ENCODE measurements at regions not wholly inside any gene's neighbourhood (a gene's known extent, or its start where the extent isn't known, plus 50 kb on each side); places are given as distances from the start of the nearest gene placed in this dataset.

DNA sequence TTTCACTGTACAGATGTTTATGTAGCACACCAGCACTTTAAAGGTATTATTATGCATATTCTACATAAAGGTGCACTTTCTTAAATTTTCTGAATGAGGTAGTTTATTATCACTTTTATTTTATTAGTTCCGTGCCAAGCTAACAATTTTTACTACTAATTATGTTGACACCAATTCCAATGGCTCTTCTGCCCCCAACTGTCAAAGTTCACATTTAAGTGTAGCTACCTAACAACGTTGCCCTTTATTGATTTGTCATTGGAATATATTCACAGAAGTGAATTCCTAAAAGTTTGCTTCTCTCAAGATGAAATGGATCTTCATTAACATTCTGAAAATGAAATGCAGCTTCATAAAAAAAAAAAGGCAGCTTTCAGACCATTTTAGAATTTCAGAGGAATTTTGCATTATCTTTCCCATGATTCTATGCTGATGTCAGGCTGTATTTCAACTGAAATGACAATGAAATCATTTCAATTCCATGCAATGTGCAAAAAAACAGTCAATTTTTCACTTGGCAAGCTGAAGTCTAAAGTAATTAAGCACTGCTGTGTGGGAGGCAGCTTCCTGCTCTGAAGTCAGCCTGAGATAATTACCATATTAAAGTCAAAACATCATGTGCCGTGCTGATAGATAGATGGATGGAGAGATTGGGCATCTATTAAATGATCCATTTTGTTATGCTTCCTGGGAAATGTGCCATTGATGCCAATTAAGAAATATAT, 229.2 kb downstream of the TTLL7 start:
- DNase-seq: no peak

DNA sequence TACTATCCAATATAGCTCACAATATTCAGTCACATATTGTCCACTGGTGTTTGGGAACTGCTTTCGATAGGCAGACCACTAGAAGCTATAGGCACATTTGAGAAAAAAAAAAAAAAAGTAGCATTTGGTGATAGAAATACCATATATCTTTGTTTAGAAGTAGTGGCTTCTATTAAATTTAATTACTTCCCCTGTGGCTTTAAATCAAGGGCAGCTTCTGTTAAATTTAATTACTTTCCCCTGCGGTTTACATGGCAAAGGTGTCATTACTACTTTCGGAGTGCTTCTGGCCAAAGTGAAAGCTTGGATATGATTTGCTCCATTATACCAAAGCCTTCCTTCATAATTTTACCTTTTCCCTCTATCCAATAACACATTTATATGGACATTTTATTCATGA, 229.9 kb downstream of the TTLL7 start:
- no peak for DNase-seq

DNA sequence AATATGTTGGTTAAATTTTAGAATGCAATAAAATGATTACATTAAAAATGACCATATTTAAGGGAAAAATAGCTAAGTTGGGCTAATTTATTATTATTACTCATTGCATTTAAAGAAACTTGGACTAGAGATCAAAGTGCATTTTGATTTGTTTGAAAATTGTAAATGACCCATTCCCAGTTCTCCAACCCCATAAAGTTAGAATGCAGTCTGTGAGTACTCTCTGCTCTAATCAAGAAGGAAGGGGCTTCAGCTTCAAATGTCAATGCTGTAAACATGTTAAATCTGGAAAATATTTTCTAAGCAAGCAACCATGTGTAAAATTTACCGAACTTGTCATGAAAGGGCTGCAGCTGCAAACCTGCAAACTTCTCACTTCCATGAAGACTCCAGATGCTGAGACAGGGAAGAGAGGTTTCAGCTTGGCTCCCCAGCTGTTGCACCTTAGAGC, 232.7 kb downstream of the TTLL7 start:
- DNase-seq: no peak

DNA sequence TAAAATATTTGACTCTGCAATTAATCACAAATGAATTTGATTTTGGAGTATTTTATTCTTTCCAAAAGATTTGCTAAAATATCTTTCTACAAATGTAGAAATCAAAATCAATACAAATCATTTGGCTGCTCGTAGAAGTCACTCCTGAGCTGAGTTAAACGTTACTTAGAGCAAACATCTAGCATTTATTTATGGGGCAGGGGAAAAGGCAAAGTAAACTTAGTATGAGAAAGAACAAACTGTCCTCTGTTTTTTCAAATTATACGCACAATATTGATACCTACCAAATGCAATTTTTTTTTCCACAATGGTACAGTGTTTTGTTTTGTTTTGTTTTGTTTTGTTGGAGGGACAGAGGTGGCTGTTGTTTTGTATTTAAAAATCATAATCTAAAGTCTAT, 233.8 kb downstream of the TTLL7 start:
- DNase-seq: no peak

DNA sequence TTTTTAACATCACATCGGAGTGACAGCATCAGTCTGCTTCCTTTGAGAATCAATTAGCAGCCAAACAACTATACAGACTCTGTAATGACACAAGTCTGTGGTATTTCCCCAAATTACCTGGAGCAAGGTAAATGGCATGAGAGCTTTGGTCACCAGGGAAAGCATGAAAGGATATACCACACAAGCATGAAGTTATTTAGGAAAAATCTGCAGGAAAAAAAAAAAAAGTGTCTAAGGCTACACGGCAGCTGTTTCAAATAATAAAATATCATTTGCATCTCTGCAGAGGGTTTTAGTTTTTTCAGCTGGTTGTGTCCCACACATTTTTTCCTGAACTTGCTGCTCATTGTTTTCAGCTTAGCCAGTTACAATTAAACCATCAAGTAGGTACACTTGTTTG, 234.7 kb downstream of the TTLL7 start:
- DNase-seq: no peak

DNA sequence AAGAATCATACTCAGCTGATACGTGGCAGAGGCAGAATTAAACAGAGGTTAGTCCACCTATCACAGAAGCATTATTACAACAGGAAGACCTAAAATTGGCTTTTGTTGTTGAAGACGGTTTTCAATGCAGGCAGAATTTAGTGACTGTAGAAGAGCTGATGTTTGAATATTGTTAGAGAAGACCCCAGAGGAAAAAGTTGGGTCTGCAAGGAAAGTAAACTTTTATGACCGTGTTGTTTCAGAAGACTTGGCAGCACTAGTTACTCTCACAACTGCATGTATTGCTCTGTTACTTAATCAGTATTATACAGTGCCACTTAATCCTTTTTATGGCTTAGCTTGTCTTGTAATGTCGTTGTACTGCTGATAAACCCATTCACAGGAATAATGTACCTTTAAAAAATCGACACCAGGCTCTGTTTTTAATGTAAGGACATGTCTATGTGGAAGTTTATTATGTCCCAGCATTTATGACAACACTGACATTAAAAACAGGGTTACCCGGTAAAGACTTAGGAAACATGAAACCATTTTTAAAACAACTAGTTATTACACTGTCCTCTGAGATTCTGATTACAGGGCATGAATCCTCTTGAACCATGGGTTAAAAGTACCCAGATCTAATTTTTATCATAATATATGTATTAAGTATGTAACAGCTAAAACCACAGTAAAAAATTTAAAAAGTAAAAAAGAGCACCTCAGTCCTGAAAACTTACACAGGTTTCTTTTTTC, 235.4 kb downstream of the TTLL7 start:
- no peak for DNase-seq

DNA sequence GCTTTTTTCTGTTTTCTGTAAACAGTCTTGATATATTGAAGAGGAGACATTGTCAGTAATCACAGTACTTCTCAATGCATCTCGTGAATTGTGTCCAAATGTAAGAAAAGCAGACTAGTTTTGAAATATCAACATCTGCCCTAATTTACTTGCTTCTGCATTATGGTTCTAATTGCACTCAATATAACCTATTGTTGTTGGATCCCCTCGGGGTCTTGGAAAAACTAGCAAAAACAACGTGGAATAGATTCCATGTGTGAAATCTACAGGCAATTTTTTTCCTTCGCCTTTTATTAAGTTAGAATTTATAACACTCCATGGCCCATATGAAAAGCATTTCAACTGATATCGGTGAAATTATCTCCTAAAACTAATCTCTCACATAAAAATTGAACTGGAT, 236.5 kb downstream of the TTLL7 start:
- no peak for DNase-seq

DNA sequence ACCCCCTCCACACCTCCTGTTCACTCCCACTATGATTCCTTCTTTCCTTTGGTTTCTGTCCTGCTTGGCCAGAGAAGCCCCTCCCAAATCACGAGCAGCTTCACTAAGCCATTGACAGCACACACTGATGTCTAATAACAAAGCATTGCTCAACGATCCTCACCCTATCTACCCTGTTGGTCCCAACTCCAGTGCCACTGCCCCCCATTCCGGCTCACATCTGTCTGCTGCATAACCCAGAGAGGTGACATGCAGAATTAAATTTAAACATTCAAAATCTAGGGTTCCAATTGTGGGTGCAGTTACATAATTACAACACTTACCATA, 236.9 kb downstream of the TTLL7 start:
- DNase-seq: no peak

DNA sequence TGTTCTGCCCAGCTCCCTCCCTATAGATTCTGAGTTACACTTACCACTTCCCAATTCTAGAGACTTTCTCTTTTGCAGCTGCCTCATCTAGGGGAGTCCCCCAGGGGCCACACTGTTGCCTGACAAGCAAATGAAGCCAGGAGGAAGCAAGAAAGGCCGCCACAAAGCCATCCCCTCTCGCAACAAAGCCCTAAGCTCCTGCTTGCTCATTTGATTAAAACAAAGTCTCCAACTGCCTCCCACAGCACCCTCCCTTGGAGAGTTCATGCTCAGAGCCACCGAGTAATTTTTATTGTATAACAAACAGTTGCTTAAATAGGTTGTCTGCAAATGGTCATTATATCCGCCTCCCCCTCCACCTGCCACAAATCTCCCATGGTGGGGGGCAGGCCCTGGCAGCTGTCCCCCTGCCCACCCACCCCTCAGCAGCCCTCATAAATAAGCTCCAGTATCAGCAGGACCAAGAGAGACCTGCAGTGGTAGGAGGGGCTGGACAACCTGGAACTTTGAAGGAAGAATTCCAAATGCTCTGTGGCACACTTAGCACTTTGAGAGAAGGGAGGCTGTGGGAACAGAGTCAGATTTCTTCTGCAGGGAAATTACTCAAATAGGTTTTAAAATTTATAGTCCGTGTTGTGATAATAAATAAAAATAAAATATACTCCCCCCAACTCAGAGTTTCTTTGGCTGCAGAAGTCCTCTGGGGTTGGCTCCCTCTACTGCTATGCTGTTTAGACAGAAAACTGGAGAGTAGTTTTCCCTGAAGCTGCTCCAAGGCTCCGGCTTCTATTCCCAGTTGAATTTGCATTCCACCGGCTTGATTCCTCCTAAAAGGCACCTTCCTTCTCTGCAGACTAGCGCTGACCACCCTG, 237.5 kb downstream of the TTLL7 start:
- DNase-seq: peak; percentile 5

DNA sequence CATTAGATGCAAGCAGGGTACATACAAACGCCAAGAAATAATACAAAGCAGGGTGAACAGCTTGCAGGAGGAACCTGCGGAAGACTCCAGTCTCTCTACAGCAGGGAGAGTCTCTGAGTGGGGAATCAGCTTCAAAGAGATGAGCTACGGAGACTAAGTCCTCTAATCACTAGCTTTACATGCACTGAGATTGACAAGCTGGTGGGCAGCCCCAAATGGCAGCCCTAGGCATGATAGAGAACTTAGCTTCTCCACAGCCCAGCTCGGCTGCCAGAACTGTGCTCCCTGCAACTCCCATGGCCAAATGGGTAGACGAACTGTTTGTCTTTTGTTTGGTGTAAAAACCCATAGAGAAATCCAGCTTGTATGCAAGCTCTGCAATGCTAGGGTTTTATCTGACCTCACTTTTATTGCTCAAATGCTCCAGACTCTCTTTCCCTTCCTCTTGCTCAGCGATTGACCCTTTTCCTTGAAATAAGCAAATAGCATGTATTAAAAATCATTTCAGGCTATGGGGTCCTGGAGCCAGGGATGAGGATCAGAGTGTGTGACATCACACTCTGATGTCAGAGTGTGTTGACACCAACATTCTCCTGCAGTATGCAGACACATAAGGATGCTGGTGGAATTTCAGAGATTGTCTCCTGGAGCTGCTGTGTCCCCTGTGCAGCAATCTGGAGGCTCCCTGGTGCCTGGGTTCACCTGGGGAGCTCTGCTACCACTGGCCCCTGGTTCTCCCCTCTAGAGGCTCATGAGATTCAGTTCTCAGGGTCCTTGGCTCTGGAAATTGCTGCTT, 238.5 kb downstream of the TTLL7 start:
- DNase-seq: no peak

DNA sequence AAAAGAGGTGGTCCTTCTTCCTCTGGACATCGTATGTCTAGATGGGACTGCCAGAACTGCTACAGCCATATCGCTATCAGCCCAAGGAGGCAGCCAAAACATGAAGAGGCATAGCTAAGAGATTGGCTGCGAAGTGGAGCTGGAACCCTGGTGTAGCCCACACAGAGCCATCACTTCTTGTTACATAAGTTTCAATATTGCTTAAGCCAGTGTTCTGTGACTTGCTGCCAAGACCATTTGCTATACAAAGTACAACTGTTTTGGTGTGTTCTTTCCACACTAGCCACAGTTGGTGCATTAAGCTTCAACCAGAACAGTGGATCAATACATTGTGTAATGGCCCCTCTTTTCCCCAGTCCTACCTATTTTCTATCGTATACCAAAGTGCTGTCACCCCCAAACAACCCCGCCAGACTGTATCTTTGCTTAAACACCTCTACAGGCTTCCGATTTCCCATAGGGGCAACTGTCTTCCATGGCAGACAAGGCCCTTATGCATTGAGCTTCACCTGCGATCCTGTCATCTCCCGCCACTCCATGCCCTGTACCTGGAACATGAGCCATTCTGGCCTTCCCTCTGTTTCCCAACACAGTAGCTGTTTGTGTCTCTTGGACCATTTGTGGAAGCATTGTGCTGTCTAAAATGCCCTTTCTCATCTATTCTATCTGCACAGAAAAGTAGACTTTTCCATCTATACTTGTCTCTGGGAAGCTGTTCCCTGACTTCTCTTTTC, 241.8 kb downstream of the TTLL7 start:
- no peak for DNase-seq

DNA sequence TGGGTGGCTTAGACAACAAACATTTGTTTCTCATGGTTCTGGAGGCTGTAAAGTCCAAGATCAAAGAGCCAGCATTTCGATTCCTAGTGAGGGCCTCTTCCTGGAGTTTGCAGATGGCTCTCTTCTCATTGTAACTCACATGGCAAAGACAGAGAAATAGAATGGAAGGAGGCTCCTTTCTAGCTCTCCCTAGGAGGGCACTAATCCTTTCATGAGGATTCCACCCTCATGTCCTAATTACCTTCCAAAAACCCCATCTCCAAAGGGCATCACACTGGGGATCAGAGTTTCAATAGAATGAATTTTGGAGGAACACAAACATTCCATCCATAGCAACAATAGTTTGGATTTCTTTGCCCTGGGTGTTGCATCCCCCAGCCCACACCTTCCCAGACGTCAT, 247.3 kb downstream of the TTLL7 start:
- no peak for DNase-seq

DNA sequence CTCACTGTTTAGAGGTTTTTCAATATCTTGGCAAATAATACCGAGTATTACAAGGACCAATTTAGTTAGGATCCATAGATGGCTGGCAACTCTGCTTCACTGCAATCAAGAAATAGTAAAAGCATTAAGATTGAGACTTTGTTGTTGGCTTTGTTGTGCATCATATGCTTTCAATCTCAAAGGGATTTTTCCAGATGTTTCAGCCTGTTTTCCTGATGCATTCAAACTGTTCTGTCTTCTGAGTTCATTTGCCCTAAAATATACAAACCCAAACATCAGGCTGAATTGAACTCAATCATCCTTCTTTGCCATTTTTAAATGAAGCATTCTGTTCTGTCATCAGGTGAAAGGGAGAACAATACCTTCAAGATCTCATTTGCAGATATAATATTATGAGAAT, 248.7 kb downstream of the TTLL7 start:
- DNase-seq: no peak

DNA sequence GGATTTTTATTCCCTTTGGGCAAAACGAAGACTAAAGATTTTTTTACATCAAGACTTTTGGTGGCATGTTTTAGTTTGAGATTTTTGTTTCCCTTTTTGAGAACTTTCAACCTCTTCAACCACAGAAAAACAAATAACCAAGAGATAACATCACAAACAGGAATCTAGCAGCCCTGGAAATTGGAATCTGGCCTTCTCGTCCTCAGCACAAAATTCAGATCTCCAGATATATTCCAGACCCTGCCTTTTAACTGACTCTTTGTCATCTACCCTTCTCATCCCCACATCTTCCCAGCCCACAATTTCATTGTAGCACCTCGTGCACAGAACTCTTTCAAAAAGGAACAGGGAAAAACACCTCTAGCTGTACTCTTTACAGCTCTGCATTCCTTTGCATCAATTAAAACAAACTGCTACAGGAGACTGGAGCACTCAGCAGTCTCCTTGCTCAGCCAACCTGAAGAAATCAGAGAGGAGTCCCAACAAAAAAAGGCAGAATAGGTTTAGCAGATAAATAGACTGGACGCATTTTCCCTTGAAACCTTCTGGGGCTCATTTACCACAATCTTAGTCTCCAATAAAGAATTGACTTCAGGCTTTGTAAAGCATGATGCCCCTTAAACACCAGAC, 251.0 kb downstream of the TTLL7 start:
- DNase-seq: no peak

DNA sequence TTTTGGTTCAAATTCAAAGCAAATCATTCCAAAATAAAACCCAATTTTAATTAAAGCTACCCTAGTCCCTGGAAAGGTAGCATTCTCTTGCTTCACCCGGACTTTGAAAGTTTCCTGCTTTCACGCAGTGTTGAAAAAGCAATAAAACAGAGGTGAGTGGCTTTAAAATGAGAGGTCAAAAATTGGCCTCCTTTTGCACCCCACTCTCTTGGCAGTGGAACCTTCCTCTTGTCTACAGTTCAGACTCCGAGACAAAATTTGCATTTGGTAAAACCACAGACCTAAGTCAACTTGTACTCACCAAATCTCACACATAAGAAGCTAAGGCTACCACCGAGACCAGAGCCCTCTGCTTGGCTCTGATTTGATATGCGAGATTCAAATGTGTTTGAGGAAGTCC, 252.7 kb downstream of the TTLL7 start:
- DNase-seq: no peak

DNA sequence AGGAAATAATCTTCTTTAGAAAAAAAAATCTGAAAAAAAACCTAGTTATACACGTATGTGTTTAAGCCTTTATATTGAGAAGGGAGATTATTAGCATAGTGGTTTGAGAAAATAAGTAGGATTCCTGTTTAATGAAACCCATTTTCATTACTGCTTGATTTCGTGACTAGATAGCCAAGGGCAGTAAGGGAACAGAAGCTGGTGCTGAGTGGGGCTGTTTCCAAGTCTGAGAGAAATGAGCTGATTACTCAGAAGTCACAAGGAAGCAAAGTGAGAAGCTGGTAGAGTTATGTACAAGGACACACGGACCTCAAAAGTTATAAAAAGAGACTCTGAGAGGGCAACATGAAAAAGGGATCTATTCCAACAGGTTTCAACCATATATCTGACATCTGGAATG, 256.5 kb downstream of the TTLL7 start:
- no peak for DNase-seq

DNA sequence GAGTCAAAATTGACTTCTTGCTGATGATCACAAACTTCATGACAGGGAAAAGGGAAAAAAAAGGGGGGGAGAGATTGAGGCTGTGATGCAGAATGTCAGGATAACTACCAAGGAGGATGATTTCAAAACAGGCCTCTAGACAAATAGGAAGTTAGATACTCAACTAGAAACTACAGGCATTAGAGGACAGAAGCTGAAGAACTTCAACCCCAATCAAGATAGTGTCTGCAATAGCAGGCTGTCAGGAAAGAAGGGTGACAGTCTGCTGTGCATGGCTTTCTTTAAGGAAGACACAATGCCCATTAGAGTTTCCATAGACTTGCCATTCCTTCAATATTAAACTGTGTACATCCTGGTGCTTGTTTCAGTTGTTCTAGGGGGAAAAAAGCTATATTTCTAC, 257.2 kb downstream of the TTLL7 start:
- no peak for DNase-seq

DNA sequence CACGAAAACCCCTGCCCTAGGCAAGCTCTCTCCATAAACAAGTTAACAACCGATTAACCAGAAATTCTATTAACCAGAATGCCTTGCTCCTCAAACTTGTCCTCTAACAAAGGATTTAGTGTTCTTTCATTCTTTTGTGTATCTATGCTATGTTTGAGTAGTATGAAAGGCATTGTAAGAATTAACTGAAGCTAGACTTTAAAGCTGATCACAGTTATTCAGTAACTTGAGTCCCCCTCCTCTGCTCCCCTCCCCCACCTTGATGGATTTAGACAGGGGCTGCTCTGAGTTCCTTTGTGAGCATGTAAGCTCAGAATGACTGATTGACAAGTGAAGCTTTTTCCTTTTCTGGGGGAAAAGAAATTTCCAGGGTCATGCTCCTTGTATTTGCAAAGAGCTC, 257.6 kb downstream of the TTLL7 start:
- DNase-seq: no peak

DNA sequence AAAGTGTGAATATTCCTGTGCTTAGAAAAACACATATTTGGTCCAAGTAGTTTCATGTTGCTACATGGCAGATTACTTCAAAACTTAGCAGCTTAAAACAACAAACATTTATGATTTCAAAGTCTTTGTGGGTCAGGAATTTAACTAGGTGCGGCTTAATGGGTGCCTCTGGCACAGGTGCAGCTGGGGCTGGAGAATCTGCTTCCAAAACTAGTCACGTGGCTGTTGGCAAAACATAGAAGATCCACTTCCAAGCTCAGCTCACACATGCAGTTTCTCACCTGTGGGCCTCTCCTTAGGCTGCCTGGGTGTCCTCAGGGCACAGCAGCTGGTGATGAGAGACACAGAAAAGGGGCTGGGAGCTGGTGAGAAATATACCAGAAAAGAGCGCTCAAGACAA, 263.4 kb downstream of the TTLL7 start:
- DNase-seq: no peak

DNA sequence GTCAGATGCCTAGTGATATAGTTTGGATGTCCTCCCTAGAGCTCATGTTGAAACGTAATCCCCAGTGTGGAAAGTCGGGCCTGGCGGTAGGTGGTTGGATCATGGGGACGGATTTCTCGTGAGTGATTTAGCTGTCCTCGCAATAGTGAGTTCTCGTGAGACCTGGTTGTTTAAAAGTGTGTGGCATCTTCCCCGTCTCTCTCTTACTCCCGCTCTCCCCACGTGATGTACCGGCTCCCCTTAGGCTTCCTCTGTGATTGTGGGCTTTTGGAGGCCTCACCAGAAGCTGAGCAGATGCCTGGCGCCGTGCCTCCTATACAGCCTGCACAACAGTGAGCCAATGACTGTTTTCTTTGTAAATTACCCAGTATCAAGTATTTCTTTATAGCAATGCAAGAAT, 264.5 kb downstream of the TTLL7 start:
- no peak for DNase-seq

DNA sequence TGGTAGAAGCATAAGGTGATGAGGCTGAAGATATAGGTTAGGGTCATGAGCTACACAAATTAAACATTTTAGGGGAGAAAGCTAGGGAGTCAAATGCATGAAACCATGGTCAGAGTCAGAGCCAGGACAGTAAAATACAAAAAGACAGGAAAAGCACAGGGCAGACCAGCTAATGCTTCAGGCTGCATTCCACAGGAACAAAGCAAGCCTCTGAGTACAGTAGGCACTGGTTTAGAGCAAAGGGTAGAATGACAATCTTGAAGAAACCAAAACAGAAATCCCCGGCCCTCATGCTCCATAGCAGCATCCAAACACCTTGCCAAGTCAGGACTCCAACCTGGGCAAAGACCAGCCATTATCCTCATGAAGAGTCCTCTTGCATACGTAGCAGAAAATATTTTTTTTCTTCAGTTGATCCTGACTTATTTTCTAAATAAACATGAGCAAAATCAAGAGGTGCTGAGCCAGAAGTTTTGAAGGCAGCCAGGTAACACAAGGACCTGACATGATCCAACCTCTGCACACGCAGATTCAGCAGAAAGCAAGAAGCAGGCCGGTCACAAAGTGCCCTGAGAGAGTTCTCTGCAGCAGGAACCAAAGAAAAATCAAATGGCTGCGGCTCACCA, 273.1 kb downstream of the TTLL7 start:
- no peak for DNase-seq

All from stimulated activated CD4-positive, alpha-beta T cell treated with anti-CD3 and anti-CD28 coated beads, Interleukin-1b, Interleukin-23, amount 100 ng/mL, for 48 hours (primary cell).